GM12891 (cell line): ENCODE measurements at regions not wholly inside any gene's neighbourhood (a gene's known extent, or its start where the extent isn't known, plus 50 kb on each side); places are given as distances from the start of the nearest gene placed in this dataset.
"Not testable (repeated sequence)": the region's sequence is repeated elsewhere in the genome, so short reads cannot be mapped to it uniquely, and the experiment has no call there.

Source experiments
- DNase-seq: peaks from one replicate; pipeline ENCODE4 v3.0.0; 2011; ENCODE audit warnings: low spot score; ENCODE audit not compliant: insufficient read length
- FAIRE-seq: peaks from 2 replicates; lab custom pipeline; 2011; peaks lifted over from hg19 to GRCh38; lab: Jason Lieb, UNC
- PAX5 ChIP-seq: IDR thresholded peaks from 2 replicates; pipeline ENCODE4 v1.6.1; 2011; ENCODE audit warnings: low read length, moderate library complexity, mild to moderate bottlenecking; ENCODE audit not compliant: insufficient read depth, severe bottlenecking
- POLR2A ChIP-seq: IDR thresholded peaks from 2 replicates; pipeline ENCODE4 v1.6.1; 2011; ENCODE audit warnings: low read depth, low read length, control low read depth
- POLR2AphosphoS5 ChIP-seq: IDR thresholded peaks from 2 replicates; pipeline ENCODE4 v1.6.1; 2011; ENCODE audit warnings: low read depth, low read length, control low read depth
- POU2F2 ChIP-seq: IDR thresholded peaks from 2 replicates; pipeline ENCODE4 v1.6.1; 2011; ENCODE audit warnings: low read depth, mild to moderate bottlenecking, control low read depth, low read length, moderate library complexity
- SPI1 ChIP-seq: IDR thresholded peaks from 2 replicates; pipeline ENCODE4 v1.6.1; 2011; ENCODE audit warnings: low read depth, low read length, control low read depth
- TAF1 ChIP-seq: IDR thresholded peaks from 2 replicates; pipeline ENCODE4 v1.6.1; 2011; ENCODE audit warnings: low read depth, low read length, control low read depth

DNA sequence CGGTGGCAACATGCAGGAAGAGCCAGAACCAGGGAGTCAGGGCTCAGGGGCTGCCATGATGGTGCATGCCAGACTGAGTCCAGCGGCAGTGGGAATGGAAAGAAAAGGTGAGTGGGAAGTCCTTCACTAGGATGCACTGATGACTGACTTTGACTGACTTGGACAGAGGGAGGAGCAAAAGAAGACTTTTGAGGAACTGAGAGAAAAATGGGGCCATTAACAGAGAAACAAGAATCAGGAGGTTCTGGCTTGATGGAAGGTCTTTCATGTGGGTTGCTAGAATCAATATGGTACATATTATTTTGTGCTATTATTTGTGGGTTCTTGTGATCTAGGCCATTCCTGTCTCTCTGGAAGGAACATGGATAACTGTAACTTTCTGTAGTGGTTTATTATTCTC, 454.6 kb upstream of the PROX1 start:
- FAIRE-seq (no peak), DNase-seq (no peak)
- TF ChIP-seq TAF1 (no peak), SPI1 (peak; percentile 82)

DNA sequence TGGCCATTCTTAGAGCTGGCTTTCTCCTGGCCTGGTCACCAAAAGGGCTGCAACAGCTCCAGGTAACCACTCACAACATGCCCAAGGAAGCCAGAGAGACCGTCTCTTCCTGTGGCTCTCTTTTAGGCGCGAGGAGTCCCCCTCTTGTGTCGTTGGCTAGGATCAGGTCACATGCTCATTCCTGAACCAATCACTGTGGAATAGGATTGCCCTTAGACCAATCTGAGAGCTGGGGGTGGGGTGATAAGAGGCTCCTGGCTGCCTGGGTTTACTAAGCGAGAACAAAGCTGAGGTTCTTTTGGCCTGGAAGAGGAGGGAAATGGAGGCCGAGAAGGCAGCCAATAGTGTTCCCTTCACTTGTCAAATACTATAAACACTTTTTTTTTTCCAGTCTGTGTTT, 452.1 kb upstream of the PROX1 start:
- no peak for FAIRE-seq

DNA sequence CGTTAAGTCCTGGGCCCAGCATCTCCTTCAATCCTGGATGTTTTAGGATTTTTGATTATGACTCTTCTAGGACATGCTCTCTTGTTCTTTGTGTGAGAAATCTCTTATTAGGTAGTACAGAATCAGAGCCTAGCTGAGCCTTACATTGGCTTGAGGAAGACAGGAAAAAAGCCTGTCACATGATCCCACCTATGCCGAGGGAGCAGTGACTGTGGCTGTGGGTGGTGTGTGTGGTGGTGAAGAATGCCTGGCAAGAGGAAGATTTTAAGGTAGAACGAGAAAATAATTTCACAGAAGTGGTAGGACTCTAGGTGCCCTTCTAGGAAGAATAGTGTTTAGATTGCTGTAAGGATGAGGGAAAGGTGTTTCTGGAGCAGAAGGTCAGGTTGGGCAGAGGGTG, 449.5 kb upstream of the PROX1 start:
- no peak for DNase-seq
- TF ChIP-seq POLR2A (no peak), PAX5 (no peak), POLR2AphosphoS5 (no peak), SPI1 (no peak), TAF1 (no peak), POU2F2 (no peak)
- FAIRE-seq = no peak

More for the DNA sequence above, 452.1 kb upstream of the PROX1 start:
- TF ChIP-seq TAF1 (no peak), SPI1 (no peak), POLR2AphosphoS5 (no peak), POU2F2 (no peak), PAX5 (no peak), POLR2A (no peak)
- no peak for DNase-seq

DNA sequence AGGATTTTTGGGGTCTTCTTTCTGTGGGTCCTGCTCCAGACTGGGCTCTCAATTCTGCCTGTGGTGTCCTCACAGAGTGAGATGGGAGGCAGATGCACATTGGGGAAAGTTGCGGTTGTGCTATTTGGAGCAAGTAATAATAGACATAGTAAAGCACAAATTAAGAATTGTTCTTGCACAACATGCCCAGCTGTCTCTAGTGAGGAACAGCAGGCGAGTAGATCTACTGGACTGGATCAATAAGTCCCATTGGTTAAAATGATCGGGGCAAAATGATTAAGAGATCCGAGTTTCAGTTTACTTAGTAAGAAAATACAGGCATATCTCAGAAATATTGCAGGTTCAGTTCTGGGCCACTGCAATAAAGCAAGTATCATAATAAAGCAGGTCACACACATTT, 448.3 kb upstream of the PROX1 start:
- FAIRE-seq (no peak), DNase-seq (no peak)
- TF ChIP-seq POLR2A = no peak
- TF ChIP-seq POLR2AphosphoS5 = no peak
- TF ChIP-seq PAX5 = no peak
- TF ChIP-seq POU2F2 = no peak
- TF ChIP-seq SPI1 = no peak
- TF ChIP-seq TAF1 = no peak

DNA sequence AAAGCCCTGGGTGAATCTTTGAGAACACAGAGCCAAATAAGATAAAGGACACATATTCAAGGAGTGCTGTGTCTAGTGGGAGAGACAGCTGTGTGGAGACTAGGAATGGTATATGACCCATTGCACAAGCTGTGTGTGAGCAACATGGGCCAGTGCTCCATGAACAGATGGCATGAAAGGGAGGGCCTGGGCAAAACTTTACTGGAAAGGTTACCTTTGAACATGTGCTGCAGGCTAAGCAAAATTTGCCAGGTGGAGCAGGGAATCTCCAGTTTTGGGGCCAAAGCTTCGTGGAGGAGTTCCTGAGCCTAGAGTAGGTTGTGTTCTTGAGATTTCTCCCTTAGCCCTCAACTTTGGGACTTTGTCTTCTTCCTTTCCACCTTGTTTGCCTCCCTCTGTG, 446.1 kb upstream of the PROX1 start:
- TF ChIP-seq POU2F2 (no peak), POLR2AphosphoS5 (no peak), POLR2A (no peak), SPI1 (no peak), PAX5 (no peak), TAF1 (no peak)
- FAIRE-seq = no peak

DNA sequence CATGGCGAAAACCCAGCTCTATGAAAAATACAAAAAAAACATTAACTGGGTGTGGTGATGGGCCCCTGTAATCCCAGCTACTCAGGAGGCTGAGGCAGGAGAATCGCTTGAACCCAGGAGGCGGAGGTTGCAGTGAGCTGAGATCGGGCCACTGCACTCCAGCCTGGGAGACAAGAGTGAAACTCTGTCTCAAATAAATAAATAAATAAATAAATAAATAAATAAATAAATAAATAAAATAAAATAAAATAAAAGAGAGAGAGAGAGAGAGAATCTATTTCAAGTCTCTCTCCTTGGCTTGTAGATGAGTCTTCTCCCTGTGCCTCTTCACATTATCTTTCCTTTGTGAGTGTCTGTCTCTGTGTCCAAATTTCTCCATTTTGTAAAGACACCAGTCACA, 442.6 kb upstream of the PROX1 start:
- DNase-seq, FAIRE-seq: not testable (repeated sequence)

More for the DNA sequence above, 446.1 kb upstream of the PROX1 start:
- DNase-seq = no peak

DNA sequence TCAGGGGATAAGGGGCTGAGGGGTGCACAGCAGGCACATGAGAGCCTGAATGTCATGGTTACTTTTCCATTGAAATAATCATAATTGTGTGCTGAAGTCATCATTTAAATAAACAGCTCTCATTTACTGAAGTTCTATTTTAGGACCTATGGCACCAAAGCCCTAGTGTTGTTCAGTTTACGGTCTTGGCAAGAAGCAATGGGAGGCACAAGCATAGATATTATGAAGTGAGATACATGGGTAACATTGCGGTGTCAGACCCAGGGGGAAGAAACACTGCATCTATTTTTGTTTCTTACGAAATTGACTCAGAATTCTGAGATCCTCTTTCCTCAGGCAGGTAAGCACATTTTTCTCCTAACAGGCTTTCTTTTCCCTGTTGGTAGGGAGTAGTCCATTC, 437.8 kb upstream of the PROX1 start:
- TF ChIP-seq POLR2AphosphoS5 = no peak
- DNase-seq = no peak
- FAIRE-seq = no peak

DNA sequence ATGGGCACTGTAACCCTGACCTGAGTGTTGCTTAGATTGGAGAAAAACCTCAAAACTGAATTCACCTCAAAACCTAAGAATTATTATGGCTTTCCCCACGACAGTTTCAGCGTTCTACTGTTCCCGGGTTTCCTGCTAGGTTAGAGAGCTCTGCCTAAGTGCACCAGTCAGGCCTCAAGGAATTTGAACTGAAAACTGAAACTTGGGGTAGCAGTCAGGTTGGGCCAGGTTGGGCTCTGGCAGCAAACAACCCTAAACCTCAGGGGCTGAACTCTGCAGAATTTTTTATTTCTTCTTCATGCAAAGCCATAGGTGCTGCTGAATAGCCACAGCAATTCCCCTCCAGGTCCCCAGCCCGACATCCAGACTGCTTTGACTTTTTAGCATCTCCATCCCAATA, 437.0 kb upstream of the PROX1 start:
- no peak for FAIRE-seq
- no peak for TF ChIP-seq PAX5
- no peak for TF ChIP-seq POLR2A
- no peak for DNase-seq

DNA sequence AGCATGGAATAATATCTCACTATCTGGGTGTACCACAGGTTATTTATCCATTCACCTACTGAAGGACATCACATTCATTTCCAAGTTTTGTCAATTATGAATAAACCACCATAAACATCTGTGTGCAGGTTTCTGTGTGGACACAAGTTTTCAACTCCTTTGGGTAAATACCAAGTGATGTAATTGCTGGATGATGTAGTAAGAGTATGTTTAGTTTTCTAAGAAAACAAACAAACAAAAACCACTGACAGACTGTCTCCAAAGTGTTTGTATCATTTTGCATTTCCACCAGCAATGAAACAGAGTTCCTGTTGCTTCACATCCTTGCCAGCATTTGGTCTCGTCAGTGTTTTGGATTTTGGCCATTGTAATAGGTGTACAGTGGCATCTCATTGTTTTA, 435.7 kb upstream of the PROX1 start:
- no peak for TF ChIP-seq POLR2A
- TF ChIP-seq POLR2AphosphoS5 = no peak
- no peak for TF ChIP-seq SPI1
- TF ChIP-seq PAX5 = no peak
- no peak for TF ChIP-seq TAF1
- TF ChIP-seq POU2F2 = no peak
- no peak for DNase-seq
- no peak for FAIRE-seq

DNA sequence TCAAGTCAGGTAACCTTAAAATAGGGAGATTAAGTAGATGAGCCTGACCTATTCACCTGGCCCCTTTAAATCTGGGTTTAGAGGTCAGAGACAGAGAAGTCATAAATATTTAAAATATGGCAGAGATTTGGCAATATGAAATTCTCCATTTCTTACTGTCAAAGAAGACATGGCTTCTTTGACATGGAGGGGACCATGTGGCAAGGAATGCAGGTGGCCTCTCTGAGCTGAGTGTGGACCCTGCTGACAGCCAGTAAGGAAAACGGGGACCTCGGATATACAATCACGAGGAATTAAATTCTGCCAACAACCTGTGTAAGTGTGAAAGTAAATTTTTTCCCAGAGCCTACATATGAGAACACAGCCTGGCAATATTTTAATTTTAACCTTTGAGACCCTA, 427.5 kb upstream of the PROX1 start:
- FAIRE-seq (no peak), DNase-seq (no peak)
- TF ChIP-seq POLR2A (no peak), PAX5 (no peak), POU2F2 (no peak), SPI1 (no peak), TAF1 (no peak), POLR2AphosphoS5 (no peak)

DNA sequence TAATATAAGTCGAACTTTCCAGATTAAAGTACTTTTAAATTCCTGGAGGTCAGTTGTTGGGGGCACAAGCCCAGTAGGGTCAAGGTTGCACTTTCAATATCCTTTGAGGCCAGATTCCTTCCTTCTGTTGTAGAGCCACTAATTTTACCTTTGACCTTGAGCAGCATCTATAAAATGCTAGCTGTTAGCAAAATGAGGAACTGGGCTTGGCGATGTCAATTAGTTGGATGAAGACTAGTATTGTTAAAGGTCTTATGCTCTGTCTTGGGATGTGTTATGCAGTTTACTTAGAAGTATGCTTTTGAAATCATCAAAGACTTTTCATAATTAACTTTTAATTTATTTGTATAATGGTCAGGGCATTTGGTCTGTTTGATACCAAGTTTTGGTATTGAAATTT, 425.9 kb upstream of the PROX1 start:
- no peak for FAIRE-seq
- TF ChIP-seq POLR2AphosphoS5 = no peak
- no peak for TF ChIP-seq POU2F2
- TF ChIP-seq PAX5 = no peak
- no peak for TF ChIP-seq SPI1
- TF ChIP-seq TAF1 = no peak
- no peak for TF ChIP-seq POLR2A
- DNase-seq = no peak

DNA sequence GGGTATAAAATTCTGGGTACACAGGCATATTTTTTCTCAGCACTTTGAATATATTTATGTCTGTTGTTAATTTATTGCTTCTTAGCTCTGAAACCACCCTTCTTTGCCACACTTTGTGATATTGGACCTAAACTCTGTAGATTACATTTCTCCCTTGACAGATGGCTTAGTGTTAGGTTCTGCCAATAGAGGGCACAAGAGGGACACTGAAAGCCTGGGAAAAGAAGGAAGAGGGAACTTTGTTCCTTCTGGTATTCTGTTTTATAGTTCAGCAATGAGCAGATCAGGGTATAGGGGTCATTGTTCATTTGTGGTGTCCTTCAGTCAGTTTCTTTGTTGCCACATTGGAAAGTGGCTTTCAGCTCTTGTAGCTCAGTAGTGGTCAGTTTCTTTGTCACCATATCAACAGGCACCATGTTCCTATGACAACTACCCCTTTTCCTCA, 423.5 kb upstream of the PROX1 start:
- no peak for DNase-seq
- FAIRE-seq = no peak
- no peak for TF ChIP-seq POU2F2
